Endothelial cell of umbilical vein (primary cell): ENCODE measurements at regions not wholly inside any gene's neighbourhood (a gene's known extent, or its start where the extent isn't known, plus 50 kb on each side); places are given as distances from the start of the nearest gene placed in this dataset.

Experiments
- BruUV-seq: library from RNA; stranded (reverse); fragments of 400-500 nt; replicated peaks from 2 replicates; lab custom pipeline; 2021; lab: Mats Ljungman, UMichigan
- CTCF ChIA-PET: fragments of 300-600, 350-600 bp; sonication (Branson Sonifier 250); formaldehyde crosslinking; loops from one replicate; lab custom pipeline; 2021; ENCODE audit warnings: antibody characterized with exemption, inconsistent platforms; lab: Charles Lee
- POLR2A ChIA-PET: fragments of 300-600, 350-600 bp; sonication (Branson Sonifier 250); formaldehyde crosslinking; loops from one replicate; lab custom pipeline; 2021; ENCODE audit warnings: antibody characterized with exemption, inconsistent platforms; lab: Charles Lee
- DNase-seq: peaks from one replicate; pipeline ENCODE4 v3.0.0-alpha.2; 2011; ENCODE audit warnings: low read depth, low spot score
- FAIRE-seq: peaks from 2 replicates; lab custom pipeline; 2011; peaks lifted over from hg19 to GRCh38; lab: Jason Lieb, UNC
- H2AFZ ChIP-seq: 2 replicates; pipeline ENCODE4 v1.6.0; 2012; ENCODE audit warnings: low read depth, low read length, control low read depth, inconsistent platforms
- H3K27ac ChIP-seq: 2 replicates; pipeline ENCODE4 v1.5.1; 2011; ENCODE audit warnings: low read depth, mild to moderate bottlenecking, control low read depth, low read length, moderate library complexity; ENCODE audit not compliant: insufficient read depth
- H3K27me3 ChIP-seq, 2 experiments: 2 replicates each; pipeline versions ENCODE4 v1.6.0 to v1.6.1; 2011; ENCODE audit warnings: low read length in 2 of 2, mixed read lengths in 1 of 2; ENCODE audit not compliant: control insufficient read depth in 2 of 2, insufficient read depth in 2 of 2
- H3K36me3 ChIP-seq, 2 experiments: 2 replicates in 1 of 2; 3 replicates in 1 of 2; pipeline ENCODE4 v1.5.1; 2011; ENCODE audit warnings: low read length in 2 of 2, mild to moderate bottlenecking in 1 of 2, moderate library complexity in 1 of 2; ENCODE audit not compliant: control insufficient read depth in 2 of 2, insufficient read depth in 2 of 2; ENCODE audit errors: extremely low read depth in 1 of 2
- H3K4me1 ChIP-seq: 3 replicates; pipeline ENCODE4 v1.5.1; 2011; ENCODE audit warnings: mild to moderate bottlenecking, low read length; ENCODE audit not compliant: control insufficient read depth, insufficient read depth; ENCODE audit errors: extremely low read depth
- H3K4me2 ChIP-seq: 2 replicates; pipeline ENCODE4 v1.6.1; 2011; ENCODE audit warnings: low read length, control low read depth, mixed read lengths; ENCODE audit not compliant: insufficient read depth
- H3K4me3 ChIP-seq, 3 experiments: fragments of 200-600 bp in 1 of 3; sonication (generic), shearing (Covaris generic) in 1 of 3; replicated peaks in 1 of 3; 2 replicates each; pipeline ENCODE4 v1.5.1; 2011 to 2016; ENCODE audit warnings: control low read depth in 3 of 3, low read length in 3 of 3, mild to moderate bottlenecking in 2 of 3, inconsistent platforms in 1 of 3, low read depth in 1 of 3, moderate library complexity in 1 of 3; ENCODE audit not compliant: insufficient read depth in 1 of 3
- H3K79me2 ChIP-seq: 2 replicates; pipeline ENCODE4 v1.6.0; 2012; ENCODE audit warnings: low read length, inconsistent platforms; ENCODE audit not compliant: control insufficient read depth, insufficient read depth
- H3K9ac ChIP-seq: replicated peaks from 2 replicates; pipeline ENCODE3; 2011; ENCODE audit warnings: low read length, control low read depth; ENCODE audit not compliant: insufficient read depth; ENCODE audit errors: extremely low read depth
- H3K9me1 ChIP-seq: replicated peaks from 3 replicates; pipeline ENCODE4 v1.6.0; 2011; ENCODE audit warnings: mild to moderate bottlenecking, low read length; ENCODE audit not compliant: control insufficient read depth, insufficient read depth; ENCODE audit errors: extremely low read depth
- H3K9me3 ChIP-seq: replicated peaks from 2 replicates; pipeline ENCODE4 v1.5.1; 2012; ENCODE audit warnings: low read length, inconsistent platforms; ENCODE audit not compliant: control insufficient read depth, insufficient read depth
- H4K20me1 ChIP-seq: replicated peaks from 2 replicates; pipeline ENCODE3; 2011; ENCODE audit warnings: mild to moderate bottlenecking, low read length; ENCODE audit not compliant: control insufficient read depth, insufficient read depth; ENCODE audit errors: extremely low read depth
- CTCF ChIP-seq, 2 donors: IDR thresholded peaks; 1 replicate in 1 of 2; 2 replicates in 1 of 2; pipeline ENCODE4 v1.5.1; 2011; ENCODE audit warnings: low read length in 2 of 2, mild to moderate bottlenecking in 2 of 2, moderate library complexity in 2 of 2, control low read depth in 1 of 2, inconsistent platforms in 1 of 2, low read depth in 1 of 2; ENCODE audit not compliant: insufficient read depth in 1 of 2; ENCODE audit errors: extremely low read depth in 1 of 2
- EZH2 ChIP-seq: IDR thresholded peaks from 2 replicates; pipeline ENCODE4 v1.6.1; 2012; ENCODE audit warnings: borderline replicate concordance, low read depth, mild to moderate bottlenecking, moderate library complexity, low read length, inconsistent platforms; ENCODE audit not compliant: severe bottlenecking
- FOS ChIP-seq: IDR thresholded peaks from 2 replicates; pipeline ENCODE4 v1.6.1; 2011; ENCODE audit warnings: mild to moderate bottlenecking, low read length, moderate library complexity, borderline replicate concordance; ENCODE audit not compliant: insufficient read depth
- GATA2 ChIP-seq: IDR thresholded peaks from 2 replicates; pipeline ENCODE4 v1.7.0; 2011; ENCODE audit warnings: low read depth, mild to moderate bottlenecking, moderate library complexity, mixed read lengths, low read length; ENCODE audit not compliant: insufficient read length, insufficient read depth
- JUN ChIP-seq: IDR thresholded peaks from 2 replicates; pipeline ENCODE4 v1.6.1; 2011; ENCODE audit warnings: borderline replicate concordance, low read depth; ENCODE audit not compliant: insufficient read length, insufficient read depth
- MYC ChIP-seq: IDR thresholded peaks from one replicate; pipeline ENCODE4 v1.6.1; 2011; ENCODE audit warnings: mild to moderate bottlenecking, low read depth, low read length
- POLR2A ChIP-seq: IDR thresholded peaks from 2 replicates; pipeline ENCODE4 v1.6.1; 2012; ENCODE audit warnings: low read depth, mild to moderate bottlenecking, control low read depth, low read length
- POLR2AphosphoS5 ChIP-seq: IDR thresholded peaks from 2 replicates; pipeline ENCODE4 v1.6.1; 2012; ENCODE audit warnings: low read depth, mild to moderate bottlenecking, control low read depth, low read length, moderate library complexity; ENCODE audit not compliant: insufficient read depth
- dilution Hi-C: fragments of 300-500 bp; cut with MboI; formaldehyde crosslinking; loops from one replicate; pipeline ENCODE4 v1.15.0; 2019; ENCODE audit warnings: low sequenced_read_pairs; ENCODE audit not compliant: extremely low pct_ligation_motif_present
- intact Hi-C: fragments of 100-400 bp; cut with micrococcal nuclease; formaldehyde crosslinking; loops from one replicate; pipeline ENCODE4 v1.10.0; 2022
- TF ChIP-seq, protein P1 (sequence below): IDR thresholded peaks from 2 replicates; pipeline ENCODE4 v1.6.1; 2011; ENCODE audit not compliant: insufficient read depth, insufficient read length

- Histone ChIP-seq H3K9me3 (no peaks in the 10 kb centered on the region), H3K79me2 (no peaks in the 10 kb centered on the region), H3K27me3 (no peaks in the 10 kb centered on the region), H4K20me1 (no peaks in the 10 kb centered on the region), H3K9me1 (no peaks in the 10 kb centered on the region), H3K4me3 (no peak overlapping the region), H3K9ac (no peak overlapping the region), H3K27ac (no peak overlapping the region), H2AFZ (no peak overlapping the region), H3K36me3 (no peaks in the 10 kb centered on the region), H3K4me2 (no peak overlapping the region), H3K4me1 (no peaks in the 10 kb centered on the region)
- TF ChIP-seq POLR2A (no peak), JUN (no peak), GATA2 (no peak), EZH2 (no peak), MYC (no peak), CTCF (IDR thresholded peaks at IDR 0.05; ENCODE audit: extremely low read depth in 1 of 2, insufficient read depth in 1 of 2, low read depth in 1 of 2, low read length in 2 of 2) (no peak), FOS (no peak), POLR2AphosphoS5 (no peak)
- TF ChIP-seq, protein P1, sequence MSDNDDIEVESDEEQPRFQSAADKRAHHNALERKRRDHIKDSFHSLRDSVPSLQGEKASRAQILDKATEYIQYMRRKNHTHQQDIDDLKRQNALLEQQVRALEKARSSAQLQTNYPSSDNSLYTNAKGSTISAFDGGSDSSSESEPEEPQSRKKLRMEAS: no peak
- FAIRE-seq (no peak), DNase-seq (no peak)
- no TSS peak for BruUV-seq
- intact Hi-C loops (no loop called here), dilution Hi-C loops (no loop called here)
- CTCF ChIA-PET: no interaction called here
- POLR2A ChIA-PET: no interaction called here
Observed at GRCh38 chr3:84835366-84835765, 123.4 kb upstream of the CADM2 start.
